ENCODE measurements at regions not wholly inside any gene's neighbourhood (a gene's known extent, or its start where the extent isn't known, plus 50 kb on each side); places are given as distances from the start of the nearest gene placed in this dataset.
"Not testable (repeated sequence)": the region's sequence is repeated elsewhere in the genome, so short reads cannot be mapped to it uniquely, and the experiment has no call there.

- Histone ChIP-seq H3K4me3 (no peak overlapping the region), H3K27me3 (no peaks in the 10 kb centered on the region), H3K27ac (no peak overlapping the region), H3K9me3 (no peaks in the 10 kb centered on the region), H3K4me1 (no peaks in the 10 kb centered on the region), H3K36me3 (no peaks in the 10 kb centered on the region)
- DNase-seq (no peak), ATAC-seq (no peak)
- no peak for TF ChIP-seq POLR2A (IDR thresholded peaks at IDR 0.05)
- TF ChIP-seq, protein P1, sequence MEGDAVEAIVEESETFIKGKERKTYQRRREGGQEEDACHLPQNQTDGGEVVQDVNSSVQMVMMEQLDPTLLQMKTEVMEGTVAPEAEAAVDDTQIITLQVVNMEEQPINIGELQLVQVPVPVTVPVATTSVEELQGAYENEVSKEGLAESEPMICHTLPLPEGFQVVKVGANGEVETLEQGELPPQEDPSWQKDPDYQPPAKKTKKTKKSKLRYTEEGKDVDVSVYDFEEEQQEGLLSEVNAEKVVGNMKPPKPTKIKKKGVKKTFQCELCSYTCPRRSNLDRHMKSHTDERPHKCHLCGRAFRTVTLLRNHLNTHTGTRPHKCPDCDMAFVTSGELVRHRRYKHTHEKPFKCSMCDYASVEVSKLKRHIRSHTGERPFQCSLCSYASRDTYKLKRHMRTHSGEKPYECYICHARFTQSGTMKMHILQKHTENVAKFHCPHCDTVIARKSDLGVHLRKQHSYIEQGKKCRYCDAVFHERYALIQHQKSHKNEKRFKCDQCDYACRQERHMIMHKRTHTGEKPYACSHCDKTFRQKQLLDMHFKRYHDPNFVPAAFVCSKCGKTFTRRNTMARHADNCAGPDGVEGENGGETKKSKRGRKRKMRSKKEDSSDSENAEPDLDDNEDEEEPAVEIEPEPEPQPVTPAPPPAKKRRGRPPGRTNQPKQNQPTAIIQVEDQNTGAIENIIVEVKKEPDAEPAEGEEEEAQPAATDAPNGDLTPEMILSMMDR (IDR thresholded peaks at IDR 0.05 in 4 of 5, conservative IDR thresholded peaks at IDR 0.05 in 1 of 5): no peak
- in situ Hi-C loops (cut with MboI; ENCODE audit: low sequenced_read_pairs in 4 of 4) (no loop called here), intact Hi-C loops (cut with DNase I; ENCODE audit: low total_unique reads) (no loop called here)
Observed at GRCh38 chr4:181855307-181855706, 387.9 kb upstream of the TENM3 start.

GRCh38 chr4:181857471-181857870 is 385.7 kb upstream of the TENM3 start:
- H3K27ac ChIP-seq; in situ Hi-C loops (cut with MboI; ENCODE audit: low sequenced_read_pairs in 4 of 4); ATAC-seq; intact Hi-C loops (cut with DNase I; ENCODE audit: low total_unique reads); DNase-seq; H3K4me3 ChIP-seq; H3K4me1 ChIP-seq; H3K36me3 ChIP-seq; H3K9me3 ChIP-seq; H3K27me3 ChIP-seq: not testable (repeated sequence)

DNA sequence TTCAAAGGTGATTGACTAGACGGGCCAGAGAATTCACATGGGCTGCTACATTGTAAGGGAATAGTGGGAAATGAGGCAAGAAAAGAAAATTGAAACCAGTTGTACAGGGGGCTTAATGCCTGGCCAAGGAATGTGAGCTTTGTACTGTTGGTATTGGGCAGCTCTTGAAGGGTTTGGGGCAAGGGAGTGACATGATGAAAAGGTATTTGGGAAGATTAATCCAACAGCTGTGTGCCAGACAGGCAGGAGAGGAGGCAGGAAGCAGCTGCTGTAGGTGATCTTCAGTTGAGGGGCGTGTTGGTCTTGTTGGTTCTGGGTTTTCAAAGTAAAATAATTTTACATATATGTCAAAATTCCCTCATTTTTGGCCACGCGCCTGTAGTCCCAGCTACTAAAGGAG is 384.5 kb upstream of the TENM3 start:
- Histone ChIP-seq H3K4me3 (no peak overlapping the region), H3K36me3 (no peaks in the 10 kb centered on the region), H3K27ac (no peak overlapping the region), H3K4me1 (no peaks in the 10 kb centered on the region), H3K27me3 (no peaks in the 10 kb centered on the region), H3K9me3 (no peaks in the 10 kb centered on the region)
- TF ChIP-seq POLR2A (IDR thresholded peaks at IDR 0.05): no peak
- TF ChIP-seq, protein P1 (IDR thresholded peaks at IDR 0.05 in 4 of 5, conservative IDR thresholded peaks at IDR 0.05 in 1 of 5): no peak
- intact Hi-C loops (cut with DNase I; ENCODE audit: low total_unique reads) (no loop called here), in situ Hi-C loops (cut with MboI; ENCODE audit: low sequenced_read_pairs in 4 of 4) (no loop called here)
- ATAC-seq (no peak), DNase-seq (no peak)

- Histone ChIP-seq H3K4me3 (no peak overlapping the region), H3K27me3 (no peaks in the 10 kb centered on the region), H3K27ac (no peak overlapping the region), H3K36me3 (no peaks in the 10 kb centered on the region), H3K9me3 (no peaks in the 10 kb centered on the region), H3K4me1 (no peaks in the 10 kb centered on the region)
- ATAC-seq (no peak), DNase-seq (no peak)
- intact Hi-C loops (cut with DNase I; ENCODE audit: low total_unique reads): no loop called here
- TF ChIP-seq, protein P1 (IDR thresholded peaks at IDR 0.05 in 4 of 5, conservative IDR thresholded peaks at IDR 0.05 in 1 of 5): no peak
- no peak for TF ChIP-seq POLR2A (IDR thresholded peaks at IDR 0.05)
- in situ Hi-C loops (cut with MboI; ENCODE audit: low sequenced_read_pairs in 4 of 4): no loop called here
Observed at GRCh38 chr4:181859439-181859838, 383.8 kb upstream of the TENM3 start.

- Histone ChIP-seq H3K4me1 (no peaks in the 10 kb centered on the region), H3K27ac (no peak overlapping the region), H3K9me3 (no peaks in the 10 kb centered on the region), H3K4me3 (no peak overlapping the region), H3K27me3 (no peaks in the 10 kb centered on the region), H3K36me3 (no peaks in the 10 kb centered on the region)
- TF ChIP-seq, protein P1 (IDR thresholded peaks at IDR 0.05 in 4 of 5, conservative IDR thresholded peaks at IDR 0.05 in 1 of 5): no peak
- no peak for TF ChIP-seq POLR2A (IDR thresholded peaks at IDR 0.05)
- intact Hi-C loops (cut with DNase I; ENCODE audit: low total_unique reads): no loop called here
- DNase-seq: no peak
- in situ Hi-C loops (cut with MboI; ENCODE audit: low sequenced_read_pairs in 4 of 4): no loop called here
- ATAC-seq: no peak
Observed at GRCh38 chr4:181860157-181860556, 383.0 kb upstream of the TENM3 start.

All from gastrocnemius medialis (tissue), 4 donors.